H9 (cell line): ENCODE measurements at regions not wholly inside any gene's neighbourhood (a gene's known extent, or its start where the extent isn't known, plus 50 kb on each side); places are given as distances from the start of the nearest gene placed in this dataset.

Experiments used
- DNase-seq: peaks from one replicate; pipeline ENCODE4 v3.0.0-alpha.2; 2017
- H2AFZ ChIP-seq: one replicate; pipeline ENCODE4 v1.6.1; 2013; ENCODE audit warnings: mild to moderate bottlenecking, low read length, control low read depth, moderate library complexity
- H2AK5ac ChIP-seq: 2 replicates; pipeline ENCODE4 v1.6.1; 2013; ENCODE audit warnings: low read length, control low read depth, mixed read lengths; ENCODE audit not compliant: insufficient read length
- H2BK120ac ChIP-seq: one replicate; pipeline ENCODE4 v1.6.1; 2013; ENCODE audit warnings: low read depth, mild to moderate bottlenecking, low read length, control low read depth, inconsistent platforms; ENCODE audit not compliant: poor library complexity, severe bottlenecking
- H2BK12ac ChIP-seq: 2 replicates; pipeline ENCODE4 v1.6.1; 2013; ENCODE audit warnings: low read length, control low read depth, mixed read lengths, low read depth; ENCODE audit not compliant: insufficient read length
- H2BK15ac ChIP-seq: 2 replicates; pipeline ENCODE4 v1.6.1; 2013; ENCODE audit warnings: low read depth, low read length, control low read depth
- H2BK20ac ChIP-seq: one replicate; pipeline ENCODE4 v1.6.1; 2013; ENCODE audit warnings: low read depth, mild to moderate bottlenecking, low read length, control low read depth, inconsistent platforms; ENCODE audit not compliant: poor library complexity, severe bottlenecking
- H2BK5ac ChIP-seq: 2 replicates; pipeline ENCODE4 v1.6.1; 2013; ENCODE audit warnings: low read length, control low read depth, mixed read lengths; ENCODE audit not compliant: insufficient read length
- H3K14ac ChIP-seq: 2 replicates; pipeline ENCODE4 v1.6.1; 2013; ENCODE audit warnings: low read length, control low read depth; ENCODE audit not compliant: insufficient read depth
- H3K18ac ChIP-seq: 2 replicates; pipeline ENCODE4 v1.6.1; 2013; ENCODE audit warnings: low read depth, mild to moderate bottlenecking, mixed read lengths, low read length, control low read depth; ENCODE audit not compliant: insufficient read length
- H3K23ac ChIP-seq: 2 replicates; pipeline ENCODE4 v1.6.1; 2013; ENCODE audit warnings: low read length, control low read depth, mixed read lengths, low read depth; ENCODE audit not compliant: insufficient read length
- H3K23me2 ChIP-seq: 2 replicates; pipeline ENCODE4 v1.6.1; 2013; ENCODE audit warnings: low read depth, mild to moderate bottlenecking, mixed read lengths, low read length, control low read depth; ENCODE audit not compliant: insufficient read length, poor library complexity, severe bottlenecking
- H3K27ac ChIP-seq: 2 replicates; pipeline ENCODE4 v1.5.1; 2013; ENCODE audit warnings: low read length, control low read depth, mixed read lengths, low read depth; ENCODE audit not compliant: insufficient read length
- H3K27me3 ChIP-seq: 2 replicates; pipeline ENCODE4 v1.6.1; 2013; ENCODE audit warnings: low read length, control low read depth, inconsistent platforms; ENCODE audit not compliant: insufficient read depth
- H3K4ac ChIP-seq: 2 replicates; pipeline ENCODE4 v1.6.1; 2013; ENCODE audit warnings: low read depth, mild to moderate bottlenecking, control low read depth, inconsistent platforms, low read length, moderate library complexity
- H3K4me1 ChIP-seq: 2 replicates; pipeline ENCODE4 v1.6.1; 2013; ENCODE audit warnings: low read length, control low read depth, inconsistent platforms; ENCODE audit not compliant: insufficient read depth
- H3K4me2 ChIP-seq: 2 replicates; pipeline ENCODE4 v1.6.1; 2013; ENCODE audit warnings: low read length, control low read depth, mixed read lengths; ENCODE audit not compliant: insufficient read length, insufficient read depth
- H3K56ac ChIP-seq: 2 replicates; pipeline ENCODE4 v1.6.1; 2013; ENCODE audit warnings: low read depth, mild to moderate bottlenecking, mixed read lengths, low read length, control low read depth; ENCODE audit not compliant: insufficient read length
- H3K79me1 ChIP-seq: 2 replicates; pipeline ENCODE4 v1.6.1; 2013; ENCODE audit warnings: low read depth, mild to moderate bottlenecking, moderate library complexity, low read length, control low read depth, inconsistent platforms; ENCODE audit not compliant: insufficient read depth, poor library complexity, severe bottlenecking
- H3K79me2 ChIP-seq: 2 replicates; pipeline ENCODE4 v1.6.1; 2013; ENCODE audit warnings: low read length, control low read depth, inconsistent platforms; ENCODE audit not compliant: insufficient read depth
- H3K9ac ChIP-seq: 2 replicates; pipeline ENCODE4 v1.6.1; 2013; ENCODE audit warnings: low read length, control low read depth, mixed read lengths; ENCODE audit not compliant: insufficient read length; ENCODE audit errors: extremely low read depth
- H3K9me3 ChIP-seq: one replicate; pipeline ENCODE4 v1.6.1; 2013; ENCODE audit warnings: low read depth, low read length, inconsistent platforms; ENCODE audit not compliant: control insufficient read depth
- H3T11ph ChIP-seq: one replicate; pipeline ENCODE4 v1.6.1; 2013; ENCODE audit warnings: mild to moderate bottlenecking, low read length, control low read depth, inconsistent platforms
- H4K20me1 ChIP-seq: one replicate; pipeline ENCODE4 v1.6.1; 2013; ENCODE audit not compliant: control insufficient read depth, insufficient read length, insufficient read depth
- H4K5ac ChIP-seq: 2 replicates; pipeline ENCODE4 v1.6.1; 2013; ENCODE audit warnings: low read depth, mild to moderate bottlenecking, mixed read lengths, low read length, control low read depth; ENCODE audit not compliant: insufficient read length
- H4K8ac ChIP-seq: replicated peaks from 2 replicates; pipeline ENCODE4 v1.6.1; 2013; ENCODE audit warnings: low read length, control low read depth, mixed read lengths, low read depth; ENCODE audit not compliant: insufficient read length
- H4K91ac ChIP-seq: 2 replicates; pipeline ENCODE4 v1.6.1; 2013; ENCODE audit warnings: low read depth, mild to moderate bottlenecking, moderate library complexity, mixed read lengths, low read length, control low read depth; ENCODE audit not compliant: insufficient read length
- H3K27ac Mint-ChIP-seq, 3 experiments: 2 replicates in 2 of 3; 3 replicates in 1 of 3; pipeline ENCODE4 v1.8.0; 2020 to 2021; ENCODE audit warnings: mixed read lengths in 3 of 3, mild to moderate bottlenecking in 1 of 3, moderate library complexity in 1 of 3
- H3K27me3 Mint-ChIP-seq: 2 replicates; pipeline ENCODE4 v1.8.0; 2021; ENCODE audit warnings: low read depth, mild to moderate bottlenecking, moderate library complexity, mixed read lengths
- H3K36me3 Mint-ChIP-seq, 3 experiments: 2 replicates in 2 of 3; 3 replicates in 1 of 3; pipeline ENCODE4 v1.8.0; 2020 to 2021; ENCODE audit warnings: low read depth in 3 of 3, mixed read lengths in 3 of 3; ENCODE audit not compliant: insufficient read depth in 1 of 3
- H3K4me1 Mint-ChIP-seq, 2 experiments: 2 replicates each; pipeline ENCODE4 v1.8.0; 2020; ENCODE audit warnings: mixed read lengths in 2 of 2
- H3K4me3 Mint-ChIP-seq, 2 experiments: 2 replicates in 1 of 2; 3 replicates in 1 of 2; pipeline ENCODE4 v1.8.0; 2020 to 2021; ENCODE audit warnings: mild to moderate bottlenecking in 2 of 2, mixed read lengths in 2 of 2, moderate library complexity in 1 of 2
- H3K9me3 Mint-ChIP-seq, 2 experiments: 2 replicates in 1 of 2; 3 replicates in 1 of 2; pipeline ENCODE4 v1.8.0; 2020; ENCODE audit warnings: mild to moderate bottlenecking in 2 of 2, mixed read lengths in 2 of 2, moderate library complexity in 1 of 2
- WGBS: extraction: QIAGEN DNeasy Blood & Tissue Kit; methylation state at CpG from one replicate; pipeline ENCODE4 v1.1.7; 2013; ENCODE audit warnings: missing lambda C conversion rate, low lambda C conversion rate, mixed read lengths; ENCODE audit not compliant: insufficient read length; ENCODE audit errors: extremely low coverage; 5-methylcytosine and 5-hydroxymethylcytosine counted together
- TF ChIP-seq, protein P1 (sequence below): fragments of 200-600 bp; sonication (generic); conservative IDR thresholded peaks from 3 replicates; pipeline ENCODE4 v1.8.0; 2021; ENCODE audit warnings: antibody characterized with exemption, mild to moderate bottlenecking

DNA sequence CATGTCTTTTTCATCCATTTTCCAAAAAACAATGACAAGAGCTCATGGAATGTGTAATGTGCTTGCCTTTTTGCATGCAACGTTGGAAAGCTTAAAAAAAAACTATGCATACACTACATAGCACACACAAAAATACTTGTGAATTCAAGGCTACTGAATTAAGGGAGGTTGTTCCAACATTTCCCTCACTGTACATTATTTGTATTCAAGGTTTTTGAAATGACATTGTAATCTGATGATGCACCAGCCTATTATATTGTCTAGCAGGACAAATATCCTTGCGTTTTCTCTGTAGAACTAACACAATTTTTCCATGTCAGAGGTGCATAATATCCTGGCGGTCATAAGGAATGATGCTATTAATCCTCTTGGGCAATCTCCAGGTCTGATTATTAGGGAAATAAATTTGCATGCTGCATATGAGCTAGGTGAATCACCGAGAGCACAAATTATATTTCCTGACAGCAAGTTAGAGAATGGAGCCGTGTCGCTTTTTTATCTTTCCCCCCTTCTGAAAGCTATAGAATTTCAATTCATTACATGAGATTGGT, 836.9 kb upstream of the FANCL start:
- H3K4me1 Mint-ChIP-seq = peaks cover 12 to 20% of the 10 kb centered on the region in 2 experiments
- Histone ChIP-seq H3K23me2 (no peaks in the 10 kb centered on the region), H3K27ac (no peak overlapping the region), H2AK5ac (no peak overlapping the region), H2BK20ac (no peak overlapping the region), H3K9me3 (no peaks in the 10 kb centered on the region), H2AFZ (no peak overlapping the region), H2BK12ac (no peak overlapping the region), H4K8ac (no peak overlapping the region), H3K79me1 (no peaks in the 10 kb centered on the region), H2BK120ac (no peak overlapping the region), H3K9ac (no peak overlapping the region), H4K20me1 (no peaks in the 10 kb centered on the region), H3K14ac (no peak overlapping the region), H3K4me1 (no peaks in the 10 kb centered on the region), H3T11ph (no peak overlapping the region), H3K18ac (no peak overlapping the region), H4K91ac (no peak overlapping the region), H2BK5ac (no peak overlapping the region), H3K27me3 (no peaks in the 10 kb centered on the region), H3K56ac (no peak overlapping the region), H4K5ac (no peak overlapping the region), H3K23ac (no peak overlapping the region), H3K4me2 (no peak overlapping the region), H3K79me2 (no peaks in the 10 kb centered on the region), H3K4ac (no peak overlapping the region), H2BK15ac (no peak overlapping the region)
- H3K27ac Mint-ChIP-seq = no peak overlapping the region
- TF ChIP-seq, protein P1, sequence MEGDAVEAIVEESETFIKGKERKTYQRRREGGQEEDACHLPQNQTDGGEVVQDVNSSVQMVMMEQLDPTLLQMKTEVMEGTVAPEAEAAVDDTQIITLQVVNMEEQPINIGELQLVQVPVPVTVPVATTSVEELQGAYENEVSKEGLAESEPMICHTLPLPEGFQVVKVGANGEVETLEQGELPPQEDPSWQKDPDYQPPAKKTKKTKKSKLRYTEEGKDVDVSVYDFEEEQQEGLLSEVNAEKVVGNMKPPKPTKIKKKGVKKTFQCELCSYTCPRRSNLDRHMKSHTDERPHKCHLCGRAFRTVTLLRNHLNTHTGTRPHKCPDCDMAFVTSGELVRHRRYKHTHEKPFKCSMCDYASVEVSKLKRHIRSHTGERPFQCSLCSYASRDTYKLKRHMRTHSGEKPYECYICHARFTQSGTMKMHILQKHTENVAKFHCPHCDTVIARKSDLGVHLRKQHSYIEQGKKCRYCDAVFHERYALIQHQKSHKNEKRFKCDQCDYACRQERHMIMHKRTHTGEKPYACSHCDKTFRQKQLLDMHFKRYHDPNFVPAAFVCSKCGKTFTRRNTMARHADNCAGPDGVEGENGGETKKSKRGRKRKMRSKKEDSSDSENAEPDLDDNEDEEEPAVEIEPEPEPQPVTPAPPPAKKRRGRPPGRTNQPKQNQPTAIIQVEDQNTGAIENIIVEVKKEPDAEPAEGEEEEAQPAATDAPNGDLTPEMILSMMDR = no peak
- DNase-seq = no peak
- WGBS = no CpG with 5 or more reads among the region's 6 CpGs
- no peaks in the 10 kb centered on the region for H3K27me3 Mint-ChIP-seq
- no peak overlapping the region for H3K4me3 Mint-ChIP-seq
- H3K9me3 Mint-ChIP-seq = no peaks in the 10 kb centered on the region
- H3K36me3 Mint-ChIP-seq = no peaks in the 10 kb centered on the region
